ENCODE measurements at regions not wholly inside any gene's neighbourhood (a gene's known extent, or its start where the extent isn't known, plus 50 kb on each side); places are given as distances from the start of the nearest gene placed in this dataset.

GRCh38 chr2:109058802-109059201 is 69.8 kb upstream of the EDAR start:
- no peak for TF ChIP-seq CTCF (IDR thresholded peaks at IDR 0.05)
- TF ChIP-seq POLR2A (IDR thresholded peaks at IDR 0.05), result no peak
- no peak for TF ChIP-seq EP300 (IDR thresholded peaks at IDR 0.05)
- TF ChIP-seq POLR2AphosphoS5 (IDR thresholded peaks at IDR 0.05), result no peak
